IMR-90 (cell line): ENCODE measurements at regions not wholly inside any gene's neighbourhood (a gene's known extent, or its start where the extent isn't known, plus 50 kb on each side); places are given as distances from the start of the nearest gene placed in this dataset.

ENCODE experiments used
- ATAC-seq: fragments of 200-7000 bp; cut with Tn5 transposase; 2 replicates; pipeline ENCODE4 v1.9.1; 2020; ENCODE audit warnings: low read depth, mild to moderate bottlenecking, moderate library complexity
- BruUV-seq: library from RNA; stranded (reverse); fragments of 400-500 nt; replicated peaks from 2 replicates; lab custom pipeline; 2021; lab: Mats Ljungman, UMichigan
- CTCF ChIA-PET: fragments of 300-600 bp; formaldehyde crosslinking; extraction: SDS; loops from one replicate; lab custom pipeline; 2021; ENCODE audit warnings: antibody characterized with exemption; lab: Yijun Ruan, JAX
- POLR2A ChIA-PET: fragments of 300-600 bp; sonication (Branson Sonifier 250); formaldehyde crosslinking; loops from one replicate; lab custom pipeline; 2022; ENCODE audit warnings: antibody characterized with exemption; ENCODE audit not compliant: unreplicated experiment; lab: Charles Lee
- DNase-seq: peaks from one replicate; pipeline ENCODE4 v3.0.0; 2013
- H2AFZ ChIP-seq: replicated peaks from 2 replicates; pipeline ENCODE3; 2013; ENCODE audit warnings: low read length, mild to moderate bottlenecking; ENCODE audit not compliant: poor library complexity
- H2AK5ac ChIP-seq: 2 replicates; pipeline ENCODE4 v1.6.1; 2013; ENCODE audit warnings: low read depth, low read length, inconsistent platforms
- H2AK9ac ChIP-seq: replicated peaks from 2 replicates; pipeline ENCODE3; 2013; ENCODE audit warnings: mild to moderate bottlenecking, low read depth, low read length, moderate library complexity; ENCODE audit not compliant: poor library complexity
- H2BK120ac ChIP-seq: 2 replicates; pipeline ENCODE4 v1.6.1; 2013; ENCODE audit warnings: low read depth, low read length, inconsistent platforms
- H2BK15ac ChIP-seq: 3 replicates; pipeline ENCODE4 v1.6.1; 2013; ENCODE audit warnings: low read depth, low read length, inconsistent platforms
- H2BK20ac ChIP-seq: 2 replicates; pipeline ENCODE4 v1.6.1; 2013; ENCODE audit warnings: low read depth, mild to moderate bottlenecking, inconsistent platforms, low read length, moderate library complexity
- H2BK5ac ChIP-seq: 2 replicates; pipeline ENCODE4 v1.6.1; 2013; ENCODE audit warnings: mild to moderate bottlenecking, low read depth, low read length, inconsistent platforms; ENCODE audit not compliant: poor library complexity, severe bottlenecking
- H3K14ac ChIP-seq: replicated peaks from 2 replicates; pipeline ENCODE4 v1.6.1; 2013; ENCODE audit warnings: low read depth, low read length, inconsistent platforms
- H3K18ac ChIP-seq: 2 replicates; pipeline ENCODE4 v1.6.1; 2013; ENCODE audit warnings: low read depth, low read length, control low read depth
- H3K23ac ChIP-seq: 2 replicates; pipeline ENCODE4 v1.6.1; 2013; ENCODE audit warnings: low read depth, low read length, inconsistent platforms
- H3K27ac ChIP-seq: 2 replicates; pipeline ENCODE4 v1.5.1; 2013; ENCODE audit warnings: mild to moderate bottlenecking, control low read depth, low read length; ENCODE audit not compliant: insufficient read depth
- H3K27me3 ChIP-seq: 2 replicates; pipeline ENCODE4 v1.6.1; 2013; ENCODE audit warnings: low read length; ENCODE audit not compliant: control insufficient read depth, insufficient read depth
- H3K36me3 ChIP-seq: 2 replicates; pipeline ENCODE4 v1.6.1; 2013; ENCODE audit warnings: low read length, mixed read lengths; ENCODE audit not compliant: control insufficient read depth, insufficient read depth
- H3K4ac ChIP-seq: 2 replicates; pipeline ENCODE4 v1.6.1; 2013; ENCODE audit warnings: low read depth, low read length, inconsistent platforms
- H3K4me1 ChIP-seq: 2 replicates; pipeline ENCODE4 v1.6.1; 2013; ENCODE audit warnings: low read length, mixed read lengths; ENCODE audit not compliant: control insufficient read depth, insufficient read depth
- H3K4me2 ChIP-seq: 2 replicates; pipeline ENCODE4 v1.6.1; 2013; ENCODE audit warnings: low read depth, mild to moderate bottlenecking, control low read depth, low read length, moderate library complexity
- H3K4me3 ChIP-seq: 2 replicates; pipeline ENCODE4 v1.5.1; 2013; ENCODE audit warnings: low read depth, mild to moderate bottlenecking, control low read depth, low read length, moderate library complexity; ENCODE audit not compliant: insufficient read depth
- H3K56ac ChIP-seq: 2 replicates; pipeline ENCODE4 v1.6.1; 2013; ENCODE audit warnings: low read length, inconsistent platforms; ENCODE audit not compliant: insufficient read depth; ENCODE audit errors: extremely low read depth
- H3K79me1 ChIP-seq, 2 experiments: 2 replicates each; pipeline ENCODE4 v1.6.1; 2013; ENCODE audit warnings: low read length in 2 of 2, inconsistent platforms in 1 of 2, low read depth in 1 of 2
- H3K9ac ChIP-seq: 2 replicates; pipeline ENCODE4 v1.6.1; 2013; ENCODE audit warnings: low read depth, low read length, control low read depth
- H3K9me1 ChIP-seq: 2 replicates; pipeline ENCODE4 v1.6.1; 2013; ENCODE audit warnings: low read length, inconsistent platforms; ENCODE audit not compliant: insufficient read depth
- H3K9me3 ChIP-seq: 2 replicates; pipeline ENCODE4 v1.6.1; 2013; ENCODE audit warnings: low read length; ENCODE audit not compliant: control insufficient read depth, insufficient read depth
- H4K20me1 ChIP-seq: 2 replicates; pipeline ENCODE4 v1.6.1; 2013; ENCODE audit warnings: low read length, inconsistent platforms; ENCODE audit not compliant: insufficient read depth
- H4K5ac ChIP-seq: 2 replicates; pipeline ENCODE4 v1.6.1; 2013; ENCODE audit warnings: mild to moderate bottlenecking, low read depth, low read length, control low read depth
- H4K8ac ChIP-seq, 2 experiments: 2 replicates each; pipeline ENCODE4 v1.6.1; 2013; ENCODE audit warnings: low read depth in 2 of 2, low read length in 2 of 2, control low read depth in 1 of 2, inconsistent platforms in 1 of 2
- H4K91ac ChIP-seq: 2 replicates; pipeline ENCODE4 v1.6.1; 2013; ENCODE audit warnings: low read depth, low read length, inconsistent platforms; ENCODE audit not compliant: insufficient read depth
- BHLHE40 ChIP-seq: fragments of 150-350 bp; IDR thresholded peaks from 2 replicates; pipeline ENCODE4 v1.6.1; 2016; ENCODE audit warnings: mild to moderate bottlenecking, low read depth, low read length
- CEBPB ChIP-seq: IDR thresholded peaks from 2 replicates; pipeline ENCODE4 v1.6.1; 2012; ENCODE audit warnings: low read depth, low read length, improper control_type of control experiment
- CHD1 ChIP-seq: IDR thresholded peaks from 2 replicates; pipeline ENCODE4 v1.6.1; 2012; ENCODE audit warnings: low read depth, low read length, improper control_type of control experiment
- FOS ChIP-seq: fragments of 150-350 bp; IDR thresholded peaks from 2 replicates; pipeline ENCODE4 v1.6.1; 2016; ENCODE audit warnings: low read depth, low read length
- MAFK ChIP-seq: IDR thresholded peaks from 2 replicates; pipeline ENCODE4 v1.6.1; 2012; ENCODE audit warnings: low read depth, low read length, improper control_type of control experiment
- MAZ ChIP-seq: IDR thresholded peaks from 2 replicates; pipeline ENCODE4 v1.6.1; 2012; ENCODE audit warnings: low read depth, mild to moderate bottlenecking, low read length, improper control_type of control experiment, moderate library complexity, borderline replicate concordance
- MXI1 ChIP-seq: IDR thresholded peaks from 2 replicates; pipeline ENCODE4 v1.6.1; 2012; ENCODE audit warnings: low read depth, mild to moderate bottlenecking, low read length, moderate library complexity, borderline replicate concordance
- NFE2L2 ChIP-seq: fragments of 150-350 bp; IDR thresholded peaks from 2 replicates; pipeline ENCODE4 v1.6.1; 2016; ENCODE audit warnings: low read depth, mild to moderate bottlenecking, low read length
- POLR2A ChIP-seq: IDR thresholded peaks from 2 replicates; pipeline ENCODE4 v1.6.1; 2012; ENCODE audit warnings: mild to moderate bottlenecking, low read depth, low read length
- RAD21 ChIP-seq: IDR thresholded peaks from 2 replicates; pipeline ENCODE4 v1.6.1; 2012; ENCODE audit warnings: low read length, improper control_type of control experiment
- RCOR1 ChIP-seq: IDR thresholded peaks from 2 replicates; pipeline ENCODE4 v1.6.1; 2012; ENCODE audit warnings: mild to moderate bottlenecking, low read length, improper control_type of control experiment; ENCODE audit not compliant: insufficient replicate concordance
- RFX5 ChIP-seq: IDR thresholded peaks from 2 replicates; pipeline ENCODE4 v1.8.0; 2012; ENCODE audit warnings: low read depth, mild to moderate bottlenecking, low read length, moderate library complexity
- SMC3 ChIP-seq: fragments of 150-350 bp; IDR thresholded peaks from 2 replicates; pipeline ENCODE4 v1.6.1; 2016; ENCODE audit warnings: low read depth, mild to moderate bottlenecking, antibody characterized with exemption, low read length, moderate library complexity
- WGBS, 2 experiments: methylation state at CpG; one replicate each; pipeline versions ENCODE4 v1.1.5 to v1.1.7; 2013; ENCODE audit warnings: missing lambda C conversion rate in 2 of 2; ENCODE audit not compliant: insufficient read length in 1 of 2; ENCODE audit errors: extremely low coverage in 2 of 2; 5-methylcytosine and 5-hydroxymethylcytosine counted together
- dilution Hi-C: fragments of 300-500 bp; cut with HindIII; formaldehyde crosslinking; loops from one replicate; pipeline ENCODE4 v1.14.3; 2018; ENCODE audit warnings: low sequenced_read_pairs; ENCODE audit not compliant: unreplicated experiment
- in situ Hi-C: fragments of 300-500 bp; cut with MboI; formaldehyde crosslinking; loops from 3 replicates; pipeline ENCODE4 v1.14.3; 2019; ENCODE audit warnings: low sequenced_read_pairs, inconsistent platforms, mixed read lengths
- intact Hi-C: fragments of 100-400 bp; cut with micrococcal nuclease; formaldehyde crosslinking; loops from 2 replicates; pipeline ENCODE4 v1.10.0; 2022
- TF ChIP-seq, protein P1 (sequence below): fragments of 150-350 bp; IDR thresholded peaks from 2 replicates; pipeline ENCODE4 v1.6.1; 2016; ENCODE audit warnings: low read depth, mild to moderate bottlenecking, low read length, moderate library complexity, borderline replicate concordance
- TF ChIP-seq, protein P2 (sequence below): conservative IDR thresholded peaks from 2 replicates; pipeline ENCODE4 v1.5.1; 2012; ENCODE audit warnings: mild to moderate bottlenecking, low read depth, low read length, improper control_type of control experiment
- TF ChIP-seq, protein P3 (sequence below): fragments of 150-350 bp; IDR thresholded peaks from 2 replicates; pipeline ENCODE4 v1.6.1; 2017; ENCODE audit warnings: mild to moderate bottlenecking, antibody characterized with exemption, low read length, low read depth

DNA sequence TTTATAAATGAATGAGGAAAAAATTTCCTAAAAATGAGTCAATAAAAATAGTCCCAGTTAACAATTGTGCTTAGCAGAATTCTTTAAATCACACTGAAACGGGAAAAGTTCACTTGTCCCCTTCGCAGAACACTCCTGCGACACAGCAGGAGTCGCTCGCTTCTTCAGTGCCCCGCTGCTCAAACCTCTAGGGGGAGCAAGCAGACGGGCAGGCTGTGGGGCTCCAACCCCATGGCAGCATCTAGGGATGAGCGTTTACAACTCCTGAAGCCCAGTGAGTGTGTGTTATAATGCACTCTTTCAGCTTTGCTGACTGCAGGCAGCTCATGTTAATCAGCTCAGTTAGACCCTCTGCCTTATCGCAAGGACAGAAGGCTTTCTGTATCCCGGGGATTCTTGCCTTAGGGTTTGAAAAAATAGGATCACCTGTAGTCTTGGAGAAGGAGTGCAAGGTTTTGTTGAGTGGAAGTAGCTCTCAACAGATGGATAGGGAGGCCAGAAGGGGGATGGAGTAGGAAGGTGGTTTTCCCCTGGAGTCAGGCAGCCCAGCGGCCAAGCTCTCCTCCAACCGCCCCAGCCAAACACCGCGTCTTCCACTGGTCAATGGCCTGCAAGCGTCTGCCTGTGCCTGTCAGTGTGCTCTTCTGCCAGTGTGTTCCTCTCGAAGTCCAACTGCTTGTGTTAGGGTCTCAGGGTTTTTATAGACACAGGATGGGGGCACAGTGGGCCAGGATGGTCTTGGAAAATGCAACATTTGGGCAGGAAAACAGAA is 1977.7 kb upstream of the LRRTM1 start:
- Histone ChIP-seq H3K14ac (no peak overlapping the region), H4K91ac (no peak overlapping the region), H3K27me3 (no peaks in the 10 kb centered on the region), H4K8ac (no peak overlapping the region), H2BK5ac (no peak overlapping the region), H3K9ac (no peak overlapping the region), H3K9me1 (no peaks in the 10 kb centered on the region), H3K56ac (no peak overlapping the region), H3K23ac (no peak overlapping the region), H3K18ac (no peak overlapping the region), H3K9me3 (peaks cover 5% of the 10 kb centered on the region; the same call in 1 of the 2 replicates), H3K79me1 (no peaks in the 10 kb centered on the region), H4K20me1 (no peaks in the 10 kb centered on the region), H3K4me2 (no peak overlapping the region), H2BK15ac (no peak overlapping the region), H4K5ac (no peak overlapping the region), H3K36me3 (no peaks in the 10 kb centered on the region), H2AFZ (no peak overlapping the region), H2AK9ac (no peak overlapping the region), H2BK20ac (no peak overlapping the region), H3K4me1 (no peaks in the 10 kb centered on the region), H2AK5ac (no peak overlapping the region), H3K27ac (no peak overlapping the region), H3K4ac (no peak overlapping the region), H3K4me3 (no peak overlapping the region), H2BK120ac (no peak overlapping the region)
- dilution Hi-C loops (no loop called here), in situ Hi-C loops (no loop called here), intact Hi-C loops (no loop called here)
- 80% methylated on average over 1 of the region's 16 CpGs; no CpG with 5 or more reads in 1 of the 2 experiments for WGBS, 2 experiments
- ATAC-seq (no peak), DNase-seq (no peak)
- TF ChIP-seq, protein P1, sequence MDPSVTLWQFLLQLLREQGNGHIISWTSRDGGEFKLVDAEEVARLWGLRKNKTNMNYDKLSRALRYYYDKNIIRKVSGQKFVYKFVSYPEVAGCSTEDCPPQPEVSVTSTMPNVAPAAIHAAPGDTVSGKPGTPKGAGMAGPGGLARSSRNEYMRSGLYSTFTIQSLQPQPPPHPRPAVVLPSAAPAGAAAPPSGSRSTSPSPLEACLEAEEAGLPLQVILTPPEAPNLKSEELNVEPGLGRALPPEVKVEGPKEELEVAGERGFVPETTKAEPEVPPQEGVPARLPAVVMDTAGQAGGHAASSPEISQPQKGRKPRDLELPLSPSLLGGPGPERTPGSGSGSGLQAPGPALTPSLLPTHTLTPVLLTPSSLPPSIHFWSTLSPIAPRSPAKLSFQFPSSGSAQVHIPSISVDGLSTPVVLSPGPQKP: no peak
- TF ChIP-seq, protein P2, sequence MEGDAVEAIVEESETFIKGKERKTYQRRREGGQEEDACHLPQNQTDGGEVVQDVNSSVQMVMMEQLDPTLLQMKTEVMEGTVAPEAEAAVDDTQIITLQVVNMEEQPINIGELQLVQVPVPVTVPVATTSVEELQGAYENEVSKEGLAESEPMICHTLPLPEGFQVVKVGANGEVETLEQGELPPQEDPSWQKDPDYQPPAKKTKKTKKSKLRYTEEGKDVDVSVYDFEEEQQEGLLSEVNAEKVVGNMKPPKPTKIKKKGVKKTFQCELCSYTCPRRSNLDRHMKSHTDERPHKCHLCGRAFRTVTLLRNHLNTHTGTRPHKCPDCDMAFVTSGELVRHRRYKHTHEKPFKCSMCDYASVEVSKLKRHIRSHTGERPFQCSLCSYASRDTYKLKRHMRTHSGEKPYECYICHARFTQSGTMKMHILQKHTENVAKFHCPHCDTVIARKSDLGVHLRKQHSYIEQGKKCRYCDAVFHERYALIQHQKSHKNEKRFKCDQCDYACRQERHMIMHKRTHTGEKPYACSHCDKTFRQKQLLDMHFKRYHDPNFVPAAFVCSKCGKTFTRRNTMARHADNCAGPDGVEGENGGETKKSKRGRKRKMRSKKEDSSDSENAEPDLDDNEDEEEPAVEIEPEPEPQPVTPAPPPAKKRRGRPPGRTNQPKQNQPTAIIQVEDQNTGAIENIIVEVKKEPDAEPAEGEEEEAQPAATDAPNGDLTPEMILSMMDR: no peak
- TF ChIP-seq MAFK: no peak
- no peak for TF ChIP-seq RFX5
- no peak for TF ChIP-seq NFE2L2
- no peak for TF ChIP-seq RAD21
- TF ChIP-seq FOS: no peak
- TF ChIP-seq, protein P3, sequence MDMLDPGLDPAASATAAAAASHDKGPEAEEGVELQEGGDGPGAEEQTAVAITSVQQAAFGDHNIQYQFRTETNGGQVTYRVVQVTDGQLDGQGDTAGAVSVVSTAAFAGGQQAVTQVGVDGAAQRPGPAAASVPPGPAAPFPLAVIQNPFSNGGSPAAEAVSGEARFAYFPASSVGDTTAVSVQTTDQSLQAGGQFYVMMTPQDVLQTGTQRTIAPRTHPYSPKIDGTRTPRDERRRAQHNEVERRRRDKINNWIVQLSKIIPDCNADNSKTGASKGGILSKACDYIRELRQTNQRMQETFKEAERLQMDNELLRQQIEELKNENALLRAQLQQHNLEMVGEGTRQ: no peak
- no peak for TF ChIP-seq RCOR1
- TF ChIP-seq BHLHE40: no peak
- no peak for TF ChIP-seq CEBPB
- TF ChIP-seq CHD1: no peak
- TF ChIP-seq MXI1: no peak
- TF ChIP-seq MAZ: no peak
- no peak for TF ChIP-seq POLR2A
- no peak for TF ChIP-seq SMC3
- ChIA-PET POLR2A (no interaction called here), CTCF (no interaction called here)
- no TSS peak for BruUV-seq
